ENCODE measurements at regions not wholly inside any gene's neighbourhood (a gene's known extent, or its start where the extent isn't known, plus 50 kb on each side); places are given as distances from the start of the nearest gene placed in this dataset.

GRCh38 chr10:81314471-81314870, 560.5 kb upstream of the NRG3 start:
- BruUV-seq (replicated peaks), result no TSS peak
- Histone ChIP-seq H2BK5ac (ENCODE audit: low read depth, low read length, poor library complexity, severe bottlenecking) (no peak overlapping the region), H2AK5ac (ENCODE audit: low read depth, low read length) (no peak overlapping the region), H2AK9ac (replicated peaks; ENCODE audit: low read depth, low read length, poor library complexity) (no peak overlapping the region), H3K18ac (ENCODE audit: low read depth, low read length) (no peak overlapping the region), H3K4ac (ENCODE audit: low read depth, low read length) (no peak overlapping the region), H3K9me3 (ENCODE audit: control insufficient read depth, insufficient read depth, low read length) (no peaks in the 10 kb centered on the region; the same call in none of the 2 replicates), H2BK120ac (ENCODE audit: low read depth, low read length) (no peak overlapping the region), H3K14ac (replicated peaks; ENCODE audit: low read depth, low read length) (no peak overlapping the region), H3K27me3 (ENCODE audit: control insufficient read depth, insufficient read depth, low read length) (no peaks in the 10 kb centered on the region), H3K9me1 (ENCODE audit: insufficient read depth, low read length) (no peaks in the 10 kb centered on the region), H2AFZ (replicated peaks; ENCODE audit: low read length, poor library complexity) (no peak overlapping the region), H2BK20ac (ENCODE audit: low read depth, low read length) (no peak overlapping the region), H4K5ac (ENCODE audit: low read depth, low read length) (no peak overlapping the region), H3K4me3 (ENCODE audit: insufficient read depth, low read depth, low read length) (no peak overlapping the region), H4K20me1 (ENCODE audit: insufficient read depth, low read length) (no peaks in the 10 kb centered on the region), H3K23ac (ENCODE audit: low read depth, low read length) (no peak overlapping the region), H4K91ac (ENCODE audit: insufficient read depth, low read depth, low read length) (no peak overlapping the region), H3K27ac (ENCODE audit: insufficient read depth, low read length) (no peak overlapping the region), H3K79me1 (ENCODE audit: low read depth in 1 of 2, low read length in 2 of 2) (no peaks in the 10 kb centered on the region), H3K9ac (ENCODE audit: low read depth, low read length) (no peak overlapping the region), H3K56ac (ENCODE audit: extremely low read depth, insufficient read depth, low read length) (no peak overlapping the region), H2BK15ac (ENCODE audit: low read depth, low read length) (no peak overlapping the region), H3K4me2 (ENCODE audit: low read depth, low read length) (no peak overlapping the region), H3K4me1 (ENCODE audit: control insufficient read depth, insufficient read depth, low read length) (no peaks in the 10 kb centered on the region), H4K8ac (ENCODE audit: low read depth in 2 of 2, low read length in 2 of 2) (no peak overlapping the region), H3K36me3 (ENCODE audit: control insufficient read depth, insufficient read depth, low read length) (no peaks in the 10 kb centered on the region)
- DNase-seq, result no peak
- ChIA-PET POLR2A (ENCODE audit: unreplicated experiment) (no interaction called here), CTCF (no interaction called here)
- no CpG with 5 or more reads among the region's 2 CpGs for WGBS, 2 experiments (ENCODE audit: extremely low coverage in 2 of 2, insufficient read length in 1 of 2)
- no peak for ATAC-seq (ENCODE audit: low read depth)
- in situ Hi-C loops (cut with MboI; ENCODE audit: low sequenced_read_pairs) (no loop called here), dilution Hi-C loops (cut with HindIII; ENCODE audit: low sequenced_read_pairs, unreplicated experiment) (no loop called here), intact Hi-C loops (cut with micrococcal nuclease) (no loop called here)
- TF ChIP-seq RFX5 (IDR thresholded peaks at IDR 0.05; ENCODE audit: low read depth, low read length), result no peak
- TF ChIP-seq RCOR1 (IDR thresholded peaks at IDR 0.05; ENCODE audit: insufficient replicate concordance, low read length), result no peak
- TF ChIP-seq BHLHE40 (IDR thresholded peaks at IDR 0.05; ENCODE audit: low read depth, low read length), result no peak

Measured in IMR-90 (cell line).